ENCODE measurements at regions not wholly inside any gene's neighbourhood (a gene's known extent, or its start where the extent isn't known, plus 50 kb on each side); places are given as distances from the start of the nearest gene placed in this dataset.

DNA sequence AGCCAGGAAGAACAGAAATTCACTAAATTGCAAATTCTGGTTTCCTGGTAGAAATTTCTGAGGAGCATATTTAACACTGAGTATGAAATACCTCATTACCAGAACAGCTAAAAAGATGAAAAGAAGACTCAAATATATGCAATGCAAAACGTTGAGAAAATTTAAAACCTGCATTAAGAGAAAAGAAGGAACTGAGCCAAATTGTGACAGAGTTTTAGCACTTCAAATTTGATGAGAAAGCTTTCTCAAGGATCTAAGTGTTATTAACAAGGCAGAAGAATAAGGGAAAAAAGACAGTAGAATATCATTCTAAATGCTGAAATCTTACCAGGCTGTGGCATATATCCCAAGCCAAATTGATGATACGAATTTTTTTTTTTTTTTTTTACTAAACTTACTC is 443.0 kb downstream of the COL12A1 start:
- DNase-seq: no peak

DNA sequence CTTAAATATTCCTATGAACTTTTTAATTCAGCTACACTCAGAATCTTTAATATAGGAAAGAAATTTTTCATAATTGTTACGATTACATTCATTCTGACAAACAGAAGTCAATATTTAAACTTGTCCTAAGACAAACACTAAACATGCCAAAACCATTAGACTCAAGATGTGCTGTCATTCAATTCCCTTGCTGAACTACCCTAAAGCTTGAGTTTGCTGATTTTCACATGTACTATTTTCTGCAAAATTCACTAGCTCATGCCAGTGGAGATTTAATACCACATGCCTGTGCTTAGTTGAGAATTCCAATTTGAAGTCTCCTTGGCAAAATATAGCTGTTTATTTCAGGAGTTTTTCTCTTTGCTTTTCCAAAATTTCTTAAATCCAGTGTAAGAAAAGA is 448.0 kb downstream of the COL12A1 start:
- DNase-seq: no peak

DNA sequence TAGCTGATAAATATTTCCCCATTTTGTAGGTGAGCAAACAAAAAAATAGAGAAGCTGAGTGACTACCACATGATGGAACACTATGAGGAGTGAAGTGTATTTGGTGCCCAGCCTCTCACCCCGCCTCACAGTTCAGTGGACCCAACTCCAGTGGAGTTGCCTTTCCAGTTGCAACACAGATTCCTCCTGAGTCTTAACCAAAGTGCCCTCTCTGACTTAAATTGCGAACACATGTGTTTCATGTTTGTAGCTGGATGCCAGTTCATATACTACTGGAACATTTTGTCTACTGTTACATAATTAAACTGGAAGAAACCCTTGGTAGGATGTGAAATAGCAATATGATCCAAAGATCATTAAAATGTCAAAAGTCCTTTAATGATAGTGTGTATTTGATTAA is 448.9 kb downstream of the COL12A1 start:
- no peak for DNase-seq

DNA sequence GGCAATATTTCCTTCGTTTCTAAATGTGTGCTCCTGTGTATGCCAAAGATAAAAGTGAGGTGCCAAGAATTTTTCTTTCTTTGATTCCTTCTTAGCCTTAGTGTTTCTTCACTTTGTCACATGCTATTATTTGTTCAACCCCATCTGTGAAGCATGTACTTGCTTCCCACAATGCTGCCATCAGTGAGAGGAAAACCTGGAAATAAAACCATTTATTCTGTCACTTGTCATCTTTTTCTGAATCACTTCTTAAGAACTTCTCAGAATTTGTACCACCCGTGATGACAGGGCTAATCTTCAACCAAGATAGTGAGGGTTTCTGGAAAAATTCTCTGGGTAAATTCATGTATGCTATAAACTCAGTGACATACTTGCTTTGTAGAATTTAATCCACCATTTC is 450.1 kb downstream of the COL12A1 start:
- DNase-seq: no peak

DNA sequence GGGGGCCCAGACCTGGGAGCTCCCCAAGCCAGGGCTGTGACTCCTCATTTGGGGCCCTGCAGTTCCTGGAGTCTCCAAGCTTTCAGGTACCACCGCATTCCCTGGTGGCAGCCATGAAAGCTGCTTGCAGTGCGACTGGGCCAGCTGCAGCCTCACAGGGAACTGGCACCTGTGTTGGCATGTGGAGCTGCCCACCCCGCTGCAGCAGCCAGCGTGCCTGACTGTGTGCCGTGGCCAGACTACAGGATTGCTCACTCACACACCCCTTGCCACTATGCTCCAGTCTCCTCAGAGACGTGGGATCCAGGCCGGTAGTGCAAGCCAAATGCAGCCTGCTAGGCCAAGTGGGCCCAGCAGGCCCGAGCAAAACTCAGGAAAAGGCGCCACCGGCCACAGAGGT is 450.7 kb downstream of the COL12A1 start:
- DNase-seq: no peak

DNA sequence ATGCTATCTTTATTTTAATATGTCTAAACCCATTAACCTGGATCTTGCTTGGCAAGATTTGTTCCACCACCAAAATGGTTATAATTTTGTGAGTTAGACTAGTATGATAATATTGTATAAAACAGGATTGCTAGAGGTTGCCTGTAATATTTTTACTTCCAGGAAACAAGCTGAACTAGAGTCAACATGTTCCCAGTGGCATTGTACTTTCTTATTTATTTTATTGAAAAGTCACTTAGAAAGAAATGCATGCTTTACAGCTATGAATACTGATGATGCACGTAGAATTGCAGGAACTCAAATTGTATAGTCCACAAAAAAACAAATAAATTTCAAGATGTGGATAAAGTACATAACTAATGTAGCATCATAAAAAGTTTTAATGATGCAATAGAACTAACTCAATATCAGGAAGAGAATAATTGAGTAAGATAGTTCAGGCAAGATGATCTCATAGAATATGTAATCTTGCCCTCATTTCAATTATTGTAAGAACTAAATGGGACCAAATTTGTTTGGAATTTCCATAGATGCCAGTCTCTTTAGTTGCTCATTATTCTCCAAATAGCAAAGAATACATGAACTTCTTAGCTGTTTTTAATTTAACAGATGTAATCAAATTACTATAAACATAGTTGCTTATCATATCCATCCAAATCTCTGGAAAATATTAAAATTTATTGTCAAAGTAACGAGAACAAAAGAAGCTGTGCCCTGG is 451.8 kb downstream of the COL12A1 start:
- no peak for DNase-seq

DNA sequence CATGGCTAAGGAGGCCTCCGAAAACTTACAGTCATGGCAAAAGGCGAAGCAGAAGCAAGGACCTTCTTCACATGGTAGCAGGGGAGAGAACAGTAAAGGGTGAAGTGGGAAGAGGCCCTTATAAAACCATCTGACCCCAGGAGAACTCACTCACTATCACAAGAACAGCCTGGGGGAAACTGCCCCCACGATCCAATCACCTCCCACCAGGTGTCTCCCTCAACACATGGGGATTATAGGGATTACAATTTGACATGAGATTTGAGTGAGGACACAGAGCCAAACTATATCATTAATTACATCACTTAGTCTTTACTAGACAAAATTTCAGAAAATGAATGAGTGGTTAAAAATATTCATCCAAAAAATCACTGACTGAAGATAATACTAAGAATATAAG is 453.6 kb downstream of the COL12A1 start:
- no peak for DNase-seq

DNA sequence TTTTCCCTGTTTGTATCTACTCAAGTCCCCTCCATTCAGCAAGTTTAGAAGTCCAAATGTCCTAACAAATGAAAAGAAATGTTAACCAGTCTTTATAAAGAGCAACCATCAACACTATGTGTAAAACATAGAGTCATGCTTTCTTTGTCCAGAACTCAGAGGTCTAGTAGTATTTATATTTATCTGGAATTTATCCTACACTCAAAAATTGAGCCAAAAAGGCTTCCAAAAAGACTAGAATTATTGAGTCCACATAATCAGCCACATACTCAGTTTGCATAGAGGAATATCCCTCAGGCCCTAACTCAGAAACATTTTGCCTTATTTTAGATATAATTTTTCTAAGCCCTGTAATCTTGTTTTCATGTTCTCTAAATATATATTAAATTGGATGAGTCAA is 455.0 kb downstream of the COL12A1 start:
- no peak for DNase-seq

DNA sequence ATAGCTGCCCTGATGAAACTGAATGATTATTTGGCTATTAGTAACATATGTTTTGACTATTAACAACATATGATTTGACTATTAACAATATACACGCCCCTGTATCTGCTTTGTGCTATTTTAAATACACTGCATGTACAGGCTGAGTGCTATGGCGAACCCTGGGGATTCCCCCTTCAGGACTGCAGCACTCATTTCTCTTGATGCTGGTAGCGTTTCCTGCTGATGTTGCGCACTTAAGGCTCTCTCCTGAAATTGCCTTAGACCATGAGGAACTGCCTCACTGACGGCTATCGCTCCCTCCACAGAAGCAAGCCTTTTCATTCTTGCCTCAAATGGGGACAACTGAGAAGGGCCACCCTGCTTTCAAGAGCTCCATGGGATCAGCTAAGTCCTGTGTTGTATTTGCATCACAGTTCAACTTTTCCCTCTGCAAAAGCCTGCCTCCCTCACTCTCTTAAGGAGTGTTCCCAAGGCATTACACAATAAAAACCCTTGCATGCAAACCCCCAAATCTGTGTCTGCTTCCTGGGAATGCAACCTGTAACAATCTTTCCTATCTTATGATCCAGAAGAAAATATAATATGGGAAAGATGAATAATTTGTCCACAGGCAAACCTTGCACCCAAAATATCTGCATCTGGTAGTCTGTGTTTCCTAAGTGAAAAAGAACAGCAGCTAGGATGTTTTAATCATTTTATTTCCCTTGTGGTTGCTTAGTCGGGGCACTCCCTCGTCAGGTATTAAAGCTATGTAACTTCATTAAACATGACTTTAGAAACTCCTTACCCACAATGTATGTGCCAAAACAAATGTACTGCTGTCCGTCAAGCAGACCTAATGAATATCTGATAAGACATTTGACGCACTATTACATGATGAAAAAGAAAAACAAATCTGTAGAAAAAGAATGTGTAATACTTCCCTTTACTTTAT is 456.4 kb downstream of the COL12A1 start:
- no peak for DNase-seq

DNA sequence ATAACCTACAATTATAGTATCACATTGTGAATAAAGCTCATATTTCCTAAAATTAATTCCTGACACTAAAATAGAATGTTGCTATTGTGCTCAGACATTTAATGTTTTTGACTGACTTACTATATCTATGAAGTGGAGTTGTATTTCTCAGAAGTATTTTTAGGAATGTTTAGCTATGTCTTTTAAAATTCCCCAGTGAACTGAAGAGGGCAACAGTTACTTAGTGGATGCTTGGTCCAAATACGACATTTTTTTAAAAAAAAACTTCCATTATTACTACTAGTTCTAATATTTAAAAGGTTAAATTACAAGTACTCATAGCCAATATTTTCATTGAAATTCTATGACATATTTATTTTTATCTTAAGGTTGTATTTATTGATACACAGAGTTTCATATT is 460.2 kb downstream of the COL12A1 start:
- DNase-seq: no peak

DNA sequence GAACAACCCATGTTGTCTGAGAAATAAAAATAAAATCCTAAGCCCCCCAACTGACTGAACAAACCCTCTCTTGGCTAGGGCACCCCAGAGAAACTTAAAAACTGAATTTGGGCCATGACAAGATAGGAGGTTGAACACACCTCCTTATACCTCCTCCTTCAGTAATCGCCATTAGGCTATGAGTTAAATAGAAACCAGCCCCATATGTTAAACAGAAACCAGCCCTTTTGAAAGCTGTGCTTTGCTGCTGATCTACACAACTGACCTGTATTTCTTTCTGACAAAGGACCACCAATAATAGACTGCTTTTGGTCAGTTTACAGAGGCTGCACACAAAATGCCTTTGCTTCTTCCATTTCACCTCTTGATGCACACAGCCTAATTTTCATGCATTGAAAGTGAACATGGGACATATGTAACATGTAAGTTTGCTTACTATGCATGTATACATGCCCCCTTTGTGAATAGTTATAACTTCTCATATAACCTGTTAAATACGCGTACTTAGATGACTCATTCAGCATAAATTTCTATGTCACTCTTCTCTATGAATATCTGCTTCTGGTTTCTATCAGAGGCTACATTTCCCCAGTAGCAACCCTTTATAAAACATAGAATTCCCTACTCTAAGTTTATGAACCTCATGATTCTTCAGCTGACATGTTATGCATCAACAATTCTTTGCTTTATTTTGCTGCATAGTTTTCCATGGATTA is 462.9 kb downstream of the COL12A1 start:
- no peak for DNase-seq

DNA sequence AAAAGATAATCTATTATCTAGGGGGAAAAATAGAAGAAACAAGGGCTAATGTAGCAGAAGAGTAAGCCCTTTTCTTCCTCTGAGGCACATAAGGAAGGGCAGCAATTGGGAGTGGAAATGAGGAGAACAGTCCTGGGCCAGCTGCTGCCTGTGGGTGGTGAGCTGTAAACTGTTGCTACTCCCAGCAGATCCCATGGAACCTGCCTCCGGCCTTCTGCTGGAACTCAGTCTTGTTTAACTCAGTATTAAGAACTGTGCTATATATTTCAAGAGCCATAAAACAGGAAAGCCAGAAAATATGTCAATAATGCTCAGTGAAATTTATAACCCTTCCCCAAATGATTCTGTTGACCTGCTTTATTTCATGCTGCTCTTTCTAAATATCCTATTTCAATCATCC is 464.2 kb downstream of the COL12A1 start:
- DNase-seq: no peak

DNA sequence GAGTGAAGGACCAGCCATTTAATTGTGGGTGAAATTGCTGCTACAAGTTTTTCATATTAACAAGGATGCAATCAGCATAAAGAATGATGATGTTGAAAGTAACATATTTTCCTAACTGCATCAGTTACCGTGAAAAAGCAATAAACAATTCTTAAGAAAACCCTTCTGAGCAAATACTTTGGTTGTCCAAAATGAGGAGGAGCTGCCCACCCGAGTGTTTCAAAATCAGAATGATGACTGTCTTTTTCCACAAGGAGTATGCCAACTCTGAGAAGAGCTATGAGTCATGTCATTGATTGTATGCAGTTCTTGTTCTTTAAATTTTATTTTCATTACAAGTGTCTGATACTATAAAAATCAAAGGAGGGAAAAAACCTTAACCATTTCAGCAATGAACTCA is 470.5 kb downstream of the COL12A1 start:
- no peak for DNase-seq

DNA sequence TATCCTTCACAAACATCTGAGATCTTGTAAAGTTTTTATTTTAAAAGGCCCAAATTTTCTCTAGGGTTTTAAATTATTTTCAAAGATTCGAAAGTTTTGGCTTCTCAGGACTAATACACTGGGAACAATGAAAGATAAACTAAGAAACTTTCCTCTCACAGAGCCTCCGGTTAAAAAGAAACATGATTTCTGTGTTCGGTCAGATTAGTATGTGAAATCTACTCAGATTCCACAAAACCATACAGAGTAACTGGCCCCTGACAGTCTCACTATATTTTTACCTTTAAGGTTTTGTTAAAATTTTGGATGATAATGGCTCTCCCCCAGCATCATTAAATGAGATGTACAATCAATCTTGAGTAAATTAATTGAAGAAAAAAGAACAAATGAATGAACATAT is 471.0 kb downstream of the COL12A1 start:
- DNase-seq: no peak

DNA sequence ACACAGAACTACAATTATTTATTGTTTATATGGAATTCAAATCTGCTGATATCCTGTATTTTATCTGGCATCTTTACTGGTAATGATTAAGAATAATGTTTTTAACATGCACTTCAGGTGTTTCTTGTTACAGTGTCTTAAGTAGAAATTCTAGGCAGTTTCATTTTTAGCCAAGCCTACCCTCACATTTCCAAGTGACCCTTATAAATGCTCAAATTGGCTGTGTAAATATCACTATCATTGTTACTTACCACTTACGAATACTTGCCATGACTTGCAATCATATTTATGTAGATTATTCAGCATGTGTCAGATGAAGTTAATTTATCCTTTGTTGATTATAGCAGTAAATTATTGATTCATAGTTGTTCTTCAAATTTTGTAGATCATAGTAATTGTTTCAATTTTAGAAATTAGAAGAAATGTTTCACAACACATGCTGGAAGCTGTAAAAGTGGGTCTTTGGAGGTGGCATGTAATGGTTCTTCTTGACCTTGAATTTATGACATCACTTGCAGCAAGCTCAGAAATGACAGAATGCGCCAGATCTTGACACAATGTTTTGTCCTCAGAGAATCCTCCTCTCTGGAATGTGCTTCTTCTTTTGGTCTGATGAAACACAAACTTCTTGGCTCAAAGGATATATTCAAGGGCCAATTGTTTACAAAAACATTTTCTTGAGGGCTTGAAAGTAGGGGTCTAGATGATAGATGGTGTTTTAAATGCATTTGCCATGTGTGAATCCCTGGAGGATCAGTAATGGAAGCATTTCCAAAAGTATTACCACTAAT is 471.8 kb downstream of the COL12A1 start:
- DNase-seq: no peak

DNA sequence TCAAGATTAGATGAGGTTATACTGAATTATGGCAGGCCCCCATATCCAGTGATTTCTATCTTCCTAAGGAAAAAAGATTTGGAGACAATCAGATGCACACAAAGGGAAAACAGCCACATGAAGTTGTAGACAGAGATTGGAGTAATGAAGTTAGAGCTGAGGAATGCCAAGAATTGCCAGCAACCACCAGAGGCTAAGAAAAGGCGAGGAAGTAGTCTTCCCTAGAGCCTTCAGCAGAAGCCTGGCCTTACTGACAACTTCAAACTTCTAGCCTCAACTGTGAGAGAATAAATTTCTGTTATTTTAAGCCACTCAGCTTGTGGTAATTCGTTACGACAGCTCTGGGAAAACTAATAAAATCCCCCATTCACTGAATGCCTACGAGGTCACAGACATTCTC is 473.9 kb downstream of the COL12A1 start:
- DNase-seq: no peak

DNA sequence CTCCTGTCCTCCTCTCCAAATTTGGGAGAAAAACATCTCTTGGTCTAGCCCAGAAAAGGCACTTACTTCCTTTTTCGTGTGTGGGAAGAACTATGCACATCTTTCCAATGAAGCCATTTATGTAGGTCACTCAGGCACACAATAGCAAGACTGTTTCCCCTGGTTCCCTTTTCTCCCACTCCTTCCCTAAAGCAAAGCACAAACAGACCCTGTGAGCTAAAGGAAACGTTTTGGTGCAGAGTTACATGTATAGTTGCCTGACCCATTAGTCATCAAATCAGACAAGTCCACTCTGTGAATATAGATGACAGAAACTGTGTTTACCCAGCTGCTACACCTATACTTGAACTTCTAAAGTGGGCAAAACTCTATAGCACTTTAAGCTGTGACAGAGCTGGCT is 474.6 kb downstream of the COL12A1 start:
- DNase-seq: no peak

DNA sequence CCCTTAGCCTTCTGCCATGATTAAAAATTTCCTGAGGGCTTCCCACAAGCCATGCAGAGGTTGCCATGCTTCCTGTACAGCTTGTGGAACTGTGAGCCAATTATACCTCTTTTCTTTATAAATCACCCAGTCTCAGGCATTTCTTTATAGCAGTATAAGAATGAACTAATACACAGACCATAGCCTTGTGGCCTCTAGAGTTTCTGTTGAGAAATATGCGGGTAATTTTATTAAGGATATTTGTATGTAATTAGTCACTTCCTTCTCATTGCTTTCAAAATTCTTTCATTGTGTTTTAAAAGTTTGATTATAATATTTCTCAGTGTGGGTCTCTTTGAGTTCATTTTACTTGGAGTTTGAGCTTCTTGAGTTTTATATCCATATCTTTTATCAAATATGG is 484.9 kb downstream of the COL12A1 start:
- no peak for DNase-seq

DNA sequence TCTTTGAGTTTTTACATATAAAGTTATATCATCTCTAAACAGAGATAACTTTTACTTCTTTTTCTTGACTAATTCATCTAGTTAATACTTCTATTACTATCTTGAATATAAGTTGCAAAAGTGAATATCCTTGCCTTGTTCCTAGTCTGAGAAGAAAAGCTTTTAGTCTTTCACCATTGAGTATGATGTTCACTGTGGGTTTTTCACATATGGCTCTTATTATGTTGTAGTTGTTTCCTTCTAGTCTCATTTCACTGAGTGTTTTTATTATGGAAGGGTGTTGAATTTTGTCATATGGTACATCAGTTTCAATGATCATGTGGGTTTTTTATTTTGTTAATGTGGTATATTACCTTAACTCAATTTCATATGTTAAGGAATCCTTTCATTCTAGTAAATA is 488.3 kb downstream of the COL12A1 start:
- no peak for DNase-seq

DNA sequence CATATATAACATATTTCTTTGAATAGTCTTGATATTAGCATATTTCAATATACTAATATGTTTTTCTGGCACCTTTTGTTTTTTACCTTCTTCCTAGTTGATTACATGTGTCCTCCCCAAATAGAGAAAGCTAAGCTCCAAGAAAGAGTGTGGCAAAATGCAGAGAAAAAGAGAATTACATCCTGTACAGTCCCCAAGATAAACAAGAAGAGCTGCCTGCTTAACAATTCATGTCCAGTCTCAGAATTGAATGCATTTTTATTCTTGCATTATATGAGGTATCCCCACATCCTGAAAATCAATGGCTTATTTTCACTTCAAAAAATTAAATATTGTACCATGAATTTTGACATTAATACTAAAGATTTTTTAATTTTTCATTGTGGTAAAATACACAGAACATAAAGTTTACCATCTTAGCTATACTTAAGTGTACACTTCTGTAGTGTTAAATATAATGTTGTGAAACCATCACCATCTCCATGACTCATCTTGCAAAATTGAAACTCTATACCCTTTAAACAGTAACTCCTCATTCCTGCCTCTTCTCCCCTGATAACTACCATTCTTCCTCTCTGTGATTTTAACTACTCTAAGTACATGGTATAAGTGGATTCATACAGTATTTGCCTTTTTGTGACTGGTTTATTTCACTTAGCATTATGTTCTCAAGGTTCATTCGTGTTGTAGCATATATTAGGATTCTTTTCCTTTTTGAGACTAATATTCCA is 490.3 kb downstream of the COL12A1 start:
- no peak for DNase-seq

DNA sequence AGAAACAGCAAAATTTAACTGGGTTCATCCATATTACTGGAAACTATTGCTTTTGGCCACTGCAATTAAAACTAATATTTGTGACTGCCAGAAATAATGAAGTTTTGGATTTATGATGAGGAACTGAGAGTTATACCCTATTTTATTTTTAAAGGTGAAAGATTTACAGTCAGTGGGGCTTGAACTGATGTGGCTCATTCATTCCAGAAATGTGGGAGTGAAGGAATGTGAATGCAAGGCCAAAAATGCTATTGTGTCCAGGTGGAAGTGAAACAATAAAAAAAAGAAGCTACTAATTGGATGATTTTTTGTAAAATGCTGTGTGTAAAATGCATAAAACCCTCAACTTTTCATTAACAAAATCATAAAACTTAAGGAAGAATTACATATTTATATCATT is 491.9 kb downstream of the COL12A1 start:
- DNase-seq: no peak

DNA sequence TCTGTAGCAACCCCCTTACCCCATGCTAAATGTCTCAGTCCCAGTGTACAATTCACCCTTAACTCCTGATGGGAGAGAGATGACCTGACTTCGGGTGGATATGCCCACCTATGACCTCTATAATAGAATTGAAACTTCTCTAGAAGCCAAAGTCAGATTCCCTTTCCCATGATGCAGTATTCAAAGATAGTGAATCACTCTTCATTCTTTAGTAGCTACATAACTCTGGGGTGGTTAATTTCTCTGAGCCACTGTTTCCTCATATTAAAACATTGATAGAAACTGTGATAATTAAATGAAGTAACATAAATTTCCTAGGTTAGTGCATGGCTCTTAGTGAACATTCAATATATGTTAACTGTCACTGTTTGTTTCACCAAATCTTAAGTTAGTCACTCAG is 500.4 kb downstream of the COL12A1 start:
- no peak for DNase-seq

Measured in NCI-H1048 (cell line).